ENCODE measurements at regions not wholly inside any gene's neighbourhood (a gene's known extent, or its start where the extent isn't known, plus 50 kb on each side); places are given as distances from the start of the nearest gene placed in this dataset.

- Histone ChIP-seq H3K4me3 (no peak overlapping the region), H3K9me3 (no peaks in the 10 kb centered on the region), H3K27me3 (no peaks in the 10 kb centered on the region), H3K36me3 (replicated peaks in 1 of 2; ENCODE audit: insufficient read depth in 1 of 2, low read depth in 2 of 2) (no peaks in the 10 kb centered on the region), H3K27ac (no peak overlapping the region), H3K4me1 (no peaks in the 10 kb centered on the region)
- intact Hi-C loops (cut with DNase I) = no loop called here
- DNase-seq = no peak
- WGBS, 2 donors = 71 to 73% methylated on average over 3 of the region's 3 CpGs
- ATAC-seq = no peak
- no peak for TF ChIP-seq CTCF (IDR thresholded peaks at IDR 0.05)
These were observed 741.3 kb downstream of the TLE1 start for GRCh38 chr9:80948066-80948465.

DNA sequence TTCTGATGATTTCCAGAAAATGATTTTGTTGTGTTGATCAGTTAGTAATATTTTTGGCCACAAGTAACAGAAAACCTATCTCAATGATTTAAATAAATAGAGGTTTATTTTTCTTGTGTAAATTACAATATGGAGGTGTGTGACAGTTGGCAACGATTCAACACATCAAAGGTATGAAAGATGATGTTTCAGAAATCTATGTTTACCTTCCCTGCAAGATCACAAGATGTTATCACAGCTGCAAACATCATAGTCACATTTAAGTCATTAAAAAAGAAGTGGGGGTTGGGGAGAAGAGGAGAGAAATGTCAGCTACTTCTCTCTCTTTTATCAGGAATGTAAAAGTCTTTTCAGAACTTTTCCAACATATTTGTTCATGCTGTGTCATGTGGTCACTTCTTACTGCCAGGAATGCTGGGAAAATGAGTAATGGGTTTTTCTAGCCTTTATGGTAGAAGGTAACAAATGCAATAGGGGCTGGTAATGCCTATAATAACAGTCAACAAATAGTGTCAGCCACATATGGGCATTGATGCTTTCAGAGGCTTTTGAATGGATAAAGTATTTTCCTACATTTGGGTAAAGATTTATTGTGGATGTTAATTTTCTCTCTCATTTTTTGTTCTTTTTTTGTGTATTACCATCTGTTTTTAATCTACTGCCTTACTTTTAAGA is 742.7 kb downstream of the TLE1 start:
- H3K4me3 ChIP-seq = no peak overlapping the region
- WGBS, 2 donors = 13 to 14% methylated on average over 1 of the region's 1 CpG
- H3K36me3 ChIP-seq (replicated peaks in 1 of 2; ENCODE audit: insufficient read depth in 1 of 2, low read depth in 2 of 2) = no peaks in the 10 kb centered on the region
- intact Hi-C loops (cut with DNase I) = no loop called here
- TF ChIP-seq CTCF (IDR thresholded peaks at IDR 0.05) (no peak), POLR2A (IDR thresholded peaks at IDR 0.05) (no peak)
- ATAC-seq (no peak), DNase-seq (no peak)
- no peaks in the 10 kb centered on the region for H3K9me3 ChIP-seq
- no peaks in the 10 kb centered on the region for H3K27me3 ChIP-seq
- no peaks in the 10 kb centered on the region for H3K4me1 ChIP-seq
- no peak overlapping the region for H3K27ac ChIP-seq

- Histone ChIP-seq H3K27me3 (no peaks in the 10 kb centered on the region), H3K36me3 (replicated peaks in 1 of 2; ENCODE audit: insufficient read depth in 1 of 2, low read depth in 2 of 2) (no peaks in the 10 kb centered on the region), H3K9me3 (no peaks in the 10 kb centered on the region), H3K4me1 (no peaks in the 10 kb centered on the region), H3K4me3 (no peak overlapping the region), H3K27ac (no peak overlapping the region)
- WGBS, 2 donors = 57 to 60% methylated on average over 2 of the region's 2 CpGs
- TF ChIP-seq CTCF (IDR thresholded peaks at IDR 0.05) (no peak), POLR2A (IDR thresholded peaks at IDR 0.05) (no peak)
- ATAC-seq = no peak
- intact Hi-C loops (cut with DNase I) = no loop called here
- no peak for DNase-seq
These were observed 743.9 kb downstream of the TLE1 start for GRCh38 chr9:80945436-80945835.

DNA sequence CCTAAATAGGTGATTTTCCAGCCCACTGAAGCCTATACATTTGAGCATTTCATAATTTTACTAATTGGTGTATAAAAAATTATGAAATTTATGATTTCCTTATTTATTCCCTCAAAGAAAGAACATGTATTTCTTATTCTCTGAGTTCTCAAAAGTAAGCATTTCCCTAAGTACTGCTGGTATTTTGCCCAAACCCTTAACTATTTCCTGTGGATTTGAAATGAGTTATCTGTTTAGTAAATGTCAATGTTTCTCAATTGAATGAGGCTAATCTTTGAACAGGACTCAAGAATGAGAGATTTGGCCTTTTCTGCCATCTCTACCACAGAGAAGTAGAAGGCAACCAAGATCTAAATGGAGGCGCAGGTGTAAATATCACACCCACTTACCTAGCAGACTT is 751.7 kb downstream of the TLE1 start:
- WGBS, 2 donors = 84 to 88% methylated on average over 1 of the region's 1 CpG
- DNase-seq (no peak), ATAC-seq (no peak)
- H3K4me1 ChIP-seq = no peaks in the 10 kb centered on the region
- no peak overlapping the region for H3K4me3 ChIP-seq
- intact Hi-C loops (cut with DNase I) = no loop called here
- TF ChIP-seq CTCF (IDR thresholded peaks at IDR 0.05) = no peak
- no peak for TF ChIP-seq POLR2A (IDR thresholded peaks at IDR 0.05)
- no peaks in the 10 kb centered on the region for H3K36me3 ChIP-seq (replicated peaks in 1 of 2; ENCODE audit: insufficient read depth in 1 of 2, low read depth in 2 of 2)
- H3K27me3 ChIP-seq = no peaks in the 10 kb centered on the region
- H3K9me3 ChIP-seq = no peaks in the 10 kb centered on the region
- no peak overlapping the region for H3K27ac ChIP-seq

DNA sequence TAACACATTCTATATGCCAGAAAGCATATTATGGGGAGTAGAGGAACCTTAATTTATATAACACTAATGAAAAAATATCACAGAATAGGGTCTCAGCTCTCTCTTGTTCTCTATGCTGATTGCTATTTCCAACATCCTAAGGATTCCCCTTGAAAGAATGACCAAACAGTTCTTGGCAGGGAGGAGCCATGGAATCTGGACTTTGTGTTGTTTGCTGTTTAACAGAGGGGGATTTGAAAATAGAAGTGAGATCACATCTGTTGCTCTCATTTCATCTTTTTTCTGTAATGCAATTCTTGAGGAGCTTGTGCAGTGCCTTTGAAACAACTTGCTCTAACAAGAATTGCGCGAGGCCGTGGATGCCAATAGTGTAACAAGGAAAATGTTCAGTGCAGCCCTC is 755.3 kb downstream of the TLE1 start:
- no peaks in the 10 kb centered on the region for H3K4me1 ChIP-seq
- no peak for ATAC-seq
- intact Hi-C loops (cut with DNase I) = no loop called here
- no peaks in the 10 kb centered on the region for H3K27me3 ChIP-seq
- no peaks in the 10 kb centered on the region for H3K36me3 ChIP-seq (replicated peaks in 1 of 2; ENCODE audit: insufficient read depth in 1 of 2, low read depth in 2 of 2)
- no peak overlapping the region for H3K4me3 ChIP-seq
- no peak overlapping the region for H3K27ac ChIP-seq
- no peaks in the 10 kb centered on the region for H3K9me3 ChIP-seq
- no peak for TF ChIP-seq CTCF (IDR thresholded peaks at IDR 0.05)
- no peak for TF ChIP-seq POLR2A (IDR thresholded peaks at IDR 0.05)
- WGBS, 2 donors = 64 to 84% methylated on average over 3 of the region's 3 CpGs
- DNase-seq = no peak

All from body of pancreas (tissue), 4 donors.